Astrocyte of the cerebellum (primary cell): ENCODE measurements at regions not wholly inside any gene's neighbourhood (a gene's known extent, or its start where the extent isn't known, plus 50 kb on each side); places are given as distances from the start of the nearest gene placed in this dataset.

Source experiments
- DNase-seq: peaks from one replicate; pipeline ENCODE4 v3.0.0-alpha.2; 2011; ENCODE audit warnings: low read depth
- H3K4me3 ChIP-seq: 2 replicates; pipeline ENCODE4 v1.5.1; 2011; ENCODE audit warnings: mild to moderate bottlenecking, low read depth, low read length, moderate library complexity
- in situ Hi-C: cut with HindIII; loops from 2 replicates; pipeline ENCODE4 v1.10.0; 2017; ENCODE audit warnings: low sequenced_read_pairs
- TF ChIP-seq, protein P1 (sequence below): IDR thresholded peaks from 2 replicates; pipeline ENCODE4 v1.5.1; 2012; ENCODE audit warnings: low read length, low read depth, moderate library complexity, mild to moderate bottlenecking; ENCODE audit errors: missing control alignments

DNA sequence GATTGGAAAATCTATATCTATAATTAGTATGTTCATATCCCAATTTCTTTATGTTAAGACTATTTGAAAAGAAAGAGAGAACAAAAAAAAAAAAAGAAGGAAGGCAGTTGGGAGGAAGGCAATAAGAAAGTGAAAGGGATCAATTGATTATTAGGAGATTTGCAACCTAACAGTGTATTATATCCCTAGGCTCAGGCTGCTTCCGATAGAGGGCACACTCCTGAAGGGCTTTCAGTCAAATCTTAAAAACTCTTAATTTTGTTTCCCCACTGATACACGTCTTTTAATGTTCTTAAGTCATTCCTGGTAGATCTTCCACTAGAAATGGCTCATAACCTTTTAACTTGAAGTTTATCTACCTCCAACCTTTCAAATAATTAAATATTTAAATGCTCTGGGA lies 763.9 kb downstream of the BCL11A start:
- no peak overlapping the region for H3K4me3 ChIP-seq
- DNase-seq = no peak
- in situ Hi-C loops = no loop called here
- TF ChIP-seq, protein P1, sequence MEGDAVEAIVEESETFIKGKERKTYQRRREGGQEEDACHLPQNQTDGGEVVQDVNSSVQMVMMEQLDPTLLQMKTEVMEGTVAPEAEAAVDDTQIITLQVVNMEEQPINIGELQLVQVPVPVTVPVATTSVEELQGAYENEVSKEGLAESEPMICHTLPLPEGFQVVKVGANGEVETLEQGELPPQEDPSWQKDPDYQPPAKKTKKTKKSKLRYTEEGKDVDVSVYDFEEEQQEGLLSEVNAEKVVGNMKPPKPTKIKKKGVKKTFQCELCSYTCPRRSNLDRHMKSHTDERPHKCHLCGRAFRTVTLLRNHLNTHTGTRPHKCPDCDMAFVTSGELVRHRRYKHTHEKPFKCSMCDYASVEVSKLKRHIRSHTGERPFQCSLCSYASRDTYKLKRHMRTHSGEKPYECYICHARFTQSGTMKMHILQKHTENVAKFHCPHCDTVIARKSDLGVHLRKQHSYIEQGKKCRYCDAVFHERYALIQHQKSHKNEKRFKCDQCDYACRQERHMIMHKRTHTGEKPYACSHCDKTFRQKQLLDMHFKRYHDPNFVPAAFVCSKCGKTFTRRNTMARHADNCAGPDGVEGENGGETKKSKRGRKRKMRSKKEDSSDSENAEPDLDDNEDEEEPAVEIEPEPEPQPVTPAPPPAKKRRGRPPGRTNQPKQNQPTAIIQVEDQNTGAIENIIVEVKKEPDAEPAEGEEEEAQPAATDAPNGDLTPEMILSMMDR = no peak

DNA sequence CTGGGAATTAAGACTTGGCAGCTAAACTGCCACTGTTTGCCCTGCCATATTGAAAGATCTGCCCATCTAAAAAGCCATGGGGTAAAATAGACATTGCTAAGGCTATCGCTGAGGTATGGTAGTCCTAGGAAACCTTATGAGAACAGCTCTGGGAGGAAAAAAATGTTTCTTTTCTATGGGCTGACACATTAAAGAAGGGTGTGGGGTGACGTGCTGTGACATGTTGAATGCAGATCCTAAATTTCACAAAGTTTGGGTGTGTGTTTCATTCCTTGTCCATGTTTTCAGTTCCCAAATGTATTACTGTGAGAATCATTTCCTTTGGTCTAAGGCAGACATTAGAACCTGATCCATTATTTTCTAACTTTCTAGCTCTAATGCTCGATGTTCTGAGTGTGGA lies 766.4 kb downstream of the BCL11A start:
- TF ChIP-seq, protein P1 = no peak
- DNase-seq = no peak
- in situ Hi-C loops = no loop called here
- H3K4me3 ChIP-seq = no peak overlapping the region

DNA sequence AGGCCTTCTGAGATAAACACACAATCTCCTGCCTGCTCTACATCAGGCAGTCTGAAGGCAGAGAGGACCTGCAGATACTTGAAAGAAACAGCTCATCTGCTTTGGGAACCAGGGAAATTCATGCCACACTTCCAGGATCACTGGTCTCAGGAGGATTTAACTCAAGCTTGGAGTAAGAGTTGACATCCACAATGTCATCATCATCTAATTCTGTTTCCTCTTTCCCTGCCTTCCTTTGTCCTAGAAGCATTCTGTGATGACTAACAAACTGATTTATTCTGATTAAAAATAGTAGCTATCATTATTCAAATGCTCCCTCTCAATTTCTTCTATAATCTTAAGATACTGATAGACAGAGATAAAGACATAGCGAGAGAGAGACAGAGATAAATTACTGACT lies 766.8 kb downstream of the BCL11A start:
- no peak for DNase-seq
- in situ Hi-C loops = no loop called here
- TF ChIP-seq, protein P1 = no peak
- no peak overlapping the region for H3K4me3 ChIP-seq

DNA sequence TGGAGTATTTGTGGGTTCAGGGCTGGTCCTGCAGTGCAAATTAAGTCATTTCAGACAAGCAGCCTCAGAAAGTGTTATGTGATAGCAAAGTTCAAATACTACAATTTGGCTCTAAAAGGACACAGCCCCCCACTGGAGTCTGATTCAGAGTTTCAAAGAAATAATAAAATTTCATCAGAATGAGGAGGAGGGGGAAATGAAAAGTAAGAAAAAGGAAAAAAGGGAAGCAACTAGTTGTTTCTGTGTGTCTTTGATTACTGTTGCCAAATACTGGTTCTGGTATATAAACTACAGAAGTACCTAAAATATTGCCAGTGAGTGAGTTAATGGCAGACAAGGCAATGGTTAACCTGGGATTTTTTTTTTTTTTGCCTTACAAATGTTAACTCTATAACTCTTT lies 773.9 kb downstream of the BCL11A start:
- H3K4me3 ChIP-seq = no peak overlapping the region
- DNase-seq = no peak
- TF ChIP-seq, protein P1 = no peak
- in situ Hi-C loops = no loop called here

DNA sequence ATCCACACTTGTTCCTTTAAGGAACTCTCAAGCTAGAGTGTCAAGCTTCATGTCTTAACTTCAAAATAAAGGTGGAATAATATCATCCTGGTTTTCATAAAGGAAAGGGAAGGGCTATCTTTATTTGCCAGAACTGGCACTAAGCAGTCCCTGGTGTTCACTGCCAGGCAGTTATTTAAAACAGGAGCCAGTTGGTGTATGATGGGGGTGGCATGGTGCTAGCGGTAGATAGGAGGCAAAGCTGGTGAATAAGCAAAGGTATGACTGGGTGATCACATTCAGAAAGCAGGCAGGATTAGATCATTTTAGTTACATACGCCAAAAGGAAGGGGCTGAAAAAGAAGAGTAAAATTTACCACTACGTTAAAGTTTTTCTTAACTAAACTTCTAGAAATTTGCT lies 776.3 kb downstream of the BCL11A start:
- H3K4me3 ChIP-seq = no peak overlapping the region
- DNase-seq = no peak
- TF ChIP-seq, protein P1 = no peak
- in situ Hi-C loops = no loop called here

DNA sequence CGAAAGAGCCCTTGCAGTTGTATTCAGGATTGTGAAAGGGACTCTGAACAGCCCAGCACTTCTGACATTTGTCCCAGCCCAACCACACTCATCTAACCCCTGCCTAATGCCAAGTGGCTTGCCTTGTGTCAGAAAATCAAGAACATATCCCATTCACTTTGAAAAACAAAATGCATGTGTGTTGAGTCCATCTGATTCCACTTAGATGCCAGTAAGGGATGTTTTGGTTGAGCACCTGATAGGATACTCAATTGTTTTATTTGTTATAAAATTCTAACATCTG lies 776.8 kb downstream of the BCL11A start:
- H3K4me3 ChIP-seq = no peak overlapping the region
- in situ Hi-C loops = no loop called here
- TF ChIP-seq, protein P1 = no peak
- DNase-seq = no peak

DNA sequence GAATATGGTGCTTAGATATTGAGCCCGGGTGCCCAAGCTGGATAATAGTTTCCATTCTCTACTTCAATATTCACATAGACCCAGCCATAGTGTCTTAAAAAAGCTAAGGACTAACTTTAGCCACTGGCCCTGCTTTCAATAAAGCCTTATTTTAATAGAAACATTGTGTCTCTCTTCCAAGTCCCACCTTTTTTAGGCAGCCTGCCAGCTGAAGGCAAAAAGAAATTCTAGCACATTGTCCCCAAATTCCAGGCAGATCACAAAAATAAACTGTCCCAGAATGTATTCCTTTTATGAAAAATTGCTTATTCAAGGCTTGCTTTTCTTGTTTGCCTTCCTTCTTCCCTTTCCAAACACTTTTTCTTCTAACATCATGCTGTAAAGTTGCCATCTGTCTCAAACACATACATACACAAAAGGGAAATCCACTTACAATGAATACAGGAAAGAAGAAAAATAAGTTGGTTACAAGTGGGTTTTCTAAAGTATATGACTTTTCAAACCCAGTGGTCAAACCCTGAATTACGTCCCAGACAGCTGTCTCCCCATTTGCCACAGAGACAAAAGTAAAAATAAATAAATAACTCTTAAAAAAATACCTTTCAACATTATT lies 778.5 kb downstream of the BCL11A start:
- in situ Hi-C loops = no loop called here
- no peak overlapping the region for H3K4me3 ChIP-seq

More for the DNA sequence above, 778.5 kb downstream of the BCL11A start:
- TF ChIP-seq, protein P1 = no peak
- DNase-seq = no peak
